Upper lobe of right lung (tissue), 1 donor: ENCODE measurements at regions not wholly inside any gene's neighbourhood (a gene's known extent, or its start where the extent isn't known, plus 50 kb on each side); places are given as distances from the start of the nearest gene placed in this dataset.

ENCODE experiments used
- ATAC-seq: fragments of 200-7000 bp; cut with Tn5 transposase; one replicate; pipeline ENCODE4 v1.9.1; 2020; ENCODE audit warnings: mild to moderate bottlenecking, moderate library complexity
- DNase-seq: peaks from one replicate; pipeline ENCODE4 v3.0.0-alpha.2; 2020
- H3K27ac ChIP-seq: fragments of 200-600 bp; one replicate; pipeline ENCODE4 v1.8.0; 2022
- H3K27me3 ChIP-seq: fragments of 200-600 bp; one replicate; pipeline ENCODE4 v1.8.0; 2022; ENCODE audit warnings: mild to moderate bottlenecking
- H3K36me3 ChIP-seq: fragments of 200-600 bp; one replicate; pipeline ENCODE4 v1.8.0; 2022
- H3K4me1 ChIP-seq: fragments of 200-600 bp; one replicate; pipeline ENCODE4 v1.8.0; 2022
- H3K4me3 ChIP-seq: fragments of 200-600 bp; one replicate; pipeline ENCODE4 v1.8.0; 2022; ENCODE audit warnings: mild to moderate bottlenecking
- H3K9me3 ChIP-seq: fragments of 200-600 bp; one replicate; pipeline ENCODE4 v1.8.0; 2022
- intact Hi-C: fragments of 100-400 bp; cut with DNase I; formaldehyde crosslinking; loops from one replicate; pipeline ENCODE4 v1.11.0; 2022
- TF ChIP-seq, protein P1 (sequence below): fragments of 200-600 bp; IDR thresholded peaks from one replicate; pipeline ENCODE4 v1.8.0; 2022; ENCODE audit warnings: antibody characterized with exemption
- donor health status: DM: no; HTN: yes; CAD: no; lungs with severe emphysema.

DNA sequence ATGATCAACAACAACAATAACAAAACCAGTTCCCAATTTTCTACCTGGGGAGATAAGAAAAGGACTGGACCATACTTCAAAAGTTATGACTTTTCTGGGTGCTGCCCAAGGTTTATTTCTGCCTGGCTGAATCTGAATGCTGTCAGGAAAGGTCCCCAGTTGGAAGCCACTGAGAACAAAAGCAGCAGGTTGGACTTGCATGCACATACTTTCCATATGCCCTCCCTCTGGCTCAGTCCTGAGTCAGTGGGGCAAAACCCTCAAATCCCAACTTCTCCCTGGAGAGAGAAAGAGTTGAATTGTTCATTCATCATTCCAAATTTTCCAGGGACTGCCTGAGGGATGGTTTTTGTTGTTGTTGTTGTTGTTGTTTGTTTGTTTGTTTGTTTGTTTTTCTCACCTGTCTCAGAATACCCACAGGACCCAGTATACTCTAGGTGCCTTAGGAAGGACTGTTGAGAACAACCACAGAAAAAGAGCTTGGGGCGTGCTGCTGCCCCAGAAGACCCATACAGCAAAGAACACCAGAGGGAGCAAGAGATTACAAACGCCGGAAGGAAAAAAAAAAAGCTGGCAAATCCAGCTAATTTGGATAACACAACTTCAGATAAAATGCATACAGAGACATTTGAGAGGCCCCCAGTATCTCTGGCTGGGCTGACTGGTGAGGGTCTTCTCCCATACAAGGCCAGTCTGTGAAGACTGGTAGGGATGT is 138.9 kb upstream of the INPP4B start:
- DNase-seq (no peak), ATAC-seq (peak; percentile 78)
- no peaks in the 10 kb centered on the region for H3K36me3 ChIP-seq
- H3K9me3 ChIP-seq = no peaks in the 10 kb centered on the region
- no peak overlapping the region for H3K27ac ChIP-seq
- intact Hi-C loops = no loop called here
- H3K4me1 ChIP-seq = no peaks in the 10 kb centered on the region
- no peaks in the 10 kb centered on the region for H3K27me3 ChIP-seq
- TF ChIP-seq, protein P1, sequence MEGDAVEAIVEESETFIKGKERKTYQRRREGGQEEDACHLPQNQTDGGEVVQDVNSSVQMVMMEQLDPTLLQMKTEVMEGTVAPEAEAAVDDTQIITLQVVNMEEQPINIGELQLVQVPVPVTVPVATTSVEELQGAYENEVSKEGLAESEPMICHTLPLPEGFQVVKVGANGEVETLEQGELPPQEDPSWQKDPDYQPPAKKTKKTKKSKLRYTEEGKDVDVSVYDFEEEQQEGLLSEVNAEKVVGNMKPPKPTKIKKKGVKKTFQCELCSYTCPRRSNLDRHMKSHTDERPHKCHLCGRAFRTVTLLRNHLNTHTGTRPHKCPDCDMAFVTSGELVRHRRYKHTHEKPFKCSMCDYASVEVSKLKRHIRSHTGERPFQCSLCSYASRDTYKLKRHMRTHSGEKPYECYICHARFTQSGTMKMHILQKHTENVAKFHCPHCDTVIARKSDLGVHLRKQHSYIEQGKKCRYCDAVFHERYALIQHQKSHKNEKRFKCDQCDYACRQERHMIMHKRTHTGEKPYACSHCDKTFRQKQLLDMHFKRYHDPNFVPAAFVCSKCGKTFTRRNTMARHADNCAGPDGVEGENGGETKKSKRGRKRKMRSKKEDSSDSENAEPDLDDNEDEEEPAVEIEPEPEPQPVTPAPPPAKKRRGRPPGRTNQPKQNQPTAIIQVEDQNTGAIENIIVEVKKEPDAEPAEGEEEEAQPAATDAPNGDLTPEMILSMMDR = peak; percentile 45
- H3K4me3 ChIP-seq = no peak overlapping the region

DNA sequence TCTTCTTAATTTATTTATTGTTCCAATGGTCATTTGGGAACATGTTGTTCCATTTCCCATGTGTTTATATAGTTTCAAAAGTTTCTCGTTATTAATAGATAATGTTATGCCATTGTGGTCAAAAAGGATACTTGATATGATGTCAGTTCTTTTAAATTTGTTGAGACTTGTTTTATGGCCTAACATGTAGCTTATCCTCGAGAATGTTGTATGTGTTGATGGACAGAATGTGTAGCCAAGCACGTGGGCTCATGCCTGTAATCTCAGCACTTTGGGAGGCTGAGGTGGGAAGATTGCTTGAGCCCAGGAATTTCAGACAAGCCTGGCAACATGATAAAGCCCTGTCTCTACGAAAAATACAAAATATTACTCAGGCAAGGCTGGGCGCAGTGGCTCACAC is 168.5 kb upstream of the USP38 start:
- H3K9me3 ChIP-seq = no peaks in the 10 kb centered on the region
- no peaks in the 10 kb centered on the region for H3K27me3 ChIP-seq
- TF ChIP-seq, protein P1 = no peak
- no peaks in the 10 kb centered on the region for H3K4me1 ChIP-seq
- DNase-seq (no peak), ATAC-seq (no peak)
- H3K36me3 ChIP-seq = no peaks in the 10 kb centered on the region
- no peak overlapping the region for H3K27ac ChIP-seq
- no peak overlapping the region for H3K4me3 ChIP-seq
- intact Hi-C loops = no loop called here

DNA sequence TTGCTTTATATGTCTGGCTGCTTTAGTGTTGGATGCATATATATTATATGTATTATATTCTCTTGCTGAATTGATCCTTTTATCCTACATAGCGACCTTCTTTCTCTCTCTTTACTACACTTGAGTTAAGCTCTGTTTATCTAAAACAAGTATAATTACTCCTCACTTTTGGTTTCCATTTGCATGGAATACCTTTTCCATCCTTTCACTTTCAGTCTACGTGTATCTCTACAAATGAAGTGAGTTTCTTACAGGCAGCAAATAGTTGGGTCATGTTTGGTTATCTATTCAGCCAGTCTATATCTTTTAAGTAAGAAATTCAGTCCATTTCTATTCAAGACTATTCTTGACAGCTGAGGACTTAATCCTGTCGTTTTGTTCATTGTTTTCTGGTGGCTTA is 167.5 kb upstream of the USP38 start:
- DNase-seq = no peak
- no peak for ATAC-seq
- Histone ChIP-seq H3K4me1 (no peaks in the 10 kb centered on the region), H3K4me3 (no peak overlapping the region), H3K27ac (no peak overlapping the region), H3K9me3 (no peaks in the 10 kb centered on the region), H3K27me3 (no peaks in the 10 kb centered on the region), H3K36me3 (no peaks in the 10 kb centered on the region)
- TF ChIP-seq, protein P1 = no peak
- intact Hi-C loops = no loop called here

DNA sequence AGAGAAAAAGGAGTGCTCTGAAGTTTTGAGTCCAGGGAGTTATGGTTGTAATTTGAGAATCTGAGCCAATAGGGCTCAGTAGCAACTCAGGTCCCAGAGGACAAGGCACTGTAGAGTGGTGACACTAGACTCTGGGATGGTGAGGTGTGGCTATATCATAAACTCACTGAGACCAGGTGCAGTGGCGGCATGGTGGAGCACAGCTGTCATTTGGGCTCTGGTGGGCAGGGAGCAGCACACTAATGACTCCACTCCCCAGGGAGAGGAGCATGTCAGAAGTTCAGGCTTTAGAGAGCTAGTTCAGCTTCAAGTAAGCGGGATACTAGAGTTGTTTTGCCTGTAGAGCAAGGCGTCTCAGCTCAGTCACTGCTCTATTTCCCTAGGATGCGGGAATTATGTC is 165.4 kb upstream of the USP38 start:
- intact Hi-C loops = no loop called here
- ATAC-seq (no peak), DNase-seq (no peak)
- no peaks in the 10 kb centered on the region for H3K27me3 ChIP-seq
- no peak overlapping the region for H3K27ac ChIP-seq
- no peaks in the 10 kb centered on the region for H3K4me1 ChIP-seq
- no peaks in the 10 kb centered on the region for H3K36me3 ChIP-seq
- H3K9me3 ChIP-seq = no peaks in the 10 kb centered on the region
- no peak overlapping the region for H3K4me3 ChIP-seq
- TF ChIP-seq, protein P1 = no peak

DNA sequence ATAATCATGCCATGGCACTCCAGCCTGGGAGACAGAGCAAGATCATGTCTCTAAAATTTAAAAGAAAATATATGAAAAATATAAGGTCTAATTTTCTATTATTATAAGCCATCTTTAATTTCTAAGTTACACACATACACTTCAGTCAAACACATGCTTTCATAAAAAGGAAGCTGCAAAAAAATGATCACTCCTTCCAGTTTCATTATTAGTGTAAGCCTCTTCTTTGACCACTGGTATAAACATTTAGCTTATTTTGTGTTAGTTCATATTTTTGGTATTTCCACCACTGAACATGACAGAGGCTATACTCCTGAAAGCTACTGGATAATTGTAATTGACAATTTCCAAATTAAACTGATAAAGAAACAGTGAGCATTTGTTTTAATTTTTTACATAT is 163.3 kb upstream of the USP38 start:
- Histone ChIP-seq H3K27ac (no peak overlapping the region), H3K36me3 (no peaks in the 10 kb centered on the region), H3K4me1 (peaks cover 3% of the 10 kb centered on the region), H3K9me3 (no peaks in the 10 kb centered on the region), H3K4me3 (no peak overlapping the region), H3K27me3 (no peaks in the 10 kb centered on the region)
- TF ChIP-seq, protein P1 = no peak
- no peak for ATAC-seq
- no peak for DNase-seq
- intact Hi-C loops = no loop called here
